Body of pancreas (tissue), 4 donors: ENCODE measurements at regions not wholly inside any gene's neighbourhood (a gene's known extent, or its start where the extent isn't known, plus 50 kb on each side); places are given as distances from the start of the nearest gene placed in this dataset.
"Not testable (repeated sequence)": the region's sequence is repeated elsewhere in the genome, so short reads cannot be mapped to it uniquely, and the experiment has no call there.

Experiments
- ATAC-seq: fragments of 150-250 bp; one replicate; pipeline ENCODE4 v1.9.1; 2016
- DNase-seq, 4 donors: peaks; one replicate each; pipeline ENCODE4 v3.0.0-alpha.2; 2019
- H3K27ac ChIP-seq, 4 donors: fragments of 200-600 bp; sonication (generic); 1 replicate in 3 of 4; 2 replicates in 1 of 4; pipeline versions ENCODE4 v1.5.1 to v1.6.1; 2016 to 2019; ENCODE audit warnings: mild to moderate bottlenecking in 1 of 4, mixed read lengths in 1 of 4, moderate library complexity in 1 of 4
- H3K27me3 ChIP-seq, 2 donors: fragments of 200-600 bp; sonication (generic); one replicate each; pipeline ENCODE4 v1.6.0; 2016; ENCODE audit warnings: mild to moderate bottlenecking in 1 of 2
- H3K36me3 ChIP-seq, 2 donors: fragments of 200-600 bp; sonication (generic); replicated peaks in 1 of 2; 2 replicates each; pipeline ENCODE4 v1.5.1; 2016; ENCODE audit warnings: low read depth in 2 of 2; ENCODE audit not compliant: insufficient read depth in 1 of 2
- H3K4me1 ChIP-seq: fragments of 200-600 bp; sonication (generic); one replicate; pipeline ENCODE4 v1.6.0; 2016
- H3K4me3 ChIP-seq, 2 donors: fragments of 200-600 bp; sonication (generic); 1 replicate in 1 of 2; 2 replicates in 1 of 2; pipeline ENCODE4 v1.5.1; 2016 to 2019
- H3K9me3 ChIP-seq, 3 donors: fragments of 200-600 bp; sonication (generic); 1 replicate in 2 of 3; 2 replicates in 1 of 3; pipeline ENCODE4 v1.5.1; 2016
- POLR2A ChIP-seq, 3 donors: fragments of 450-650 bp; IDR thresholded peaks; one replicate each; pipeline ENCODE4 v1.6.1; 2016; ENCODE audit warnings: antibody characterized with exemption in 3 of 3, mild to moderate bottlenecking in 2 of 3
- WGBS, 2 donors: methylation state at CpG; one replicate each; pipeline ENCODE4 v1.1.5; 2017; 5-methylcytosine and 5-hydroxymethylcytosine counted together
- intact Hi-C: fragments of 100-400 bp; cut with DNase I; formaldehyde crosslinking; loops from one replicate; pipeline ENCODE4 v1.15.1; 2023
- TF ChIP-seq, protein P1 (sequence below), 7 experiments: fragments of 450-650 bp in 4 of 7; fragments of 200-600 bp in 3 of 7; sonication (generic) in 3 of 7; IDR thresholded peaks; one replicate each; pipeline ENCODE4 v1.5.1; 2016 to 2019; ENCODE audit warnings: antibody characterized with exemption in 7 of 7

DNA sequence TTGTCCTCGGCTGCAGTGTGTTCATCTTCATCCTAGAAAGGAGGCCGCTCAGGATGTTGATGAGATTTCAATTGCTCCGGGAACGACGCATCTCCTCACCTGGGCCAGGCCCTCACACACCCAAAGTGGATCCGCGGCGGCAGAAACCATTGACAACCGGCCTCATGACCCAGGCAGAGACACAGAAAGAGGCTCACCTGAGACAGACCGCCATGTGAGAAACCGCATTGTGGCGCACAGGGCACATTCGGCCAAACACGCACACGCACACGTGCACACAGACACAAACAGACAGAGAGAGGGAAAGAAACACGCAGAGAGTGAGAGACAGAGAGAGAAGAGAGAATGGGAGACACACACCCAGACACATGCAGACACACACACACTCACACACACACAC lies 3879.3 kb downstream of the SRGAP2C start:
- not testable (repeated sequence) for DNase-seq

GRCh38 chr1:125064481-125064880 lies 3879.7 kb downstream of the SRGAP2C start:
- ATAC-seq (no peak), DNase-seq (no peak)
- WGBS, 2 donors, result 69 to 74% methylated on average over 9 to 19 of the region's 21 CpGs
- no peak overlapping the region for H3K27ac ChIP-seq
- no peaks in the 10 kb centered on the region for H3K36me3 ChIP-seq
- H3K4me3 ChIP-seq, result no peak overlapping the region
- intact Hi-C loops, result no loop called here
- TF ChIP-seq POLR2A (IDR thresholded peaks at IDR 0.05), result no peak
- TF ChIP-seq, protein P1, sequence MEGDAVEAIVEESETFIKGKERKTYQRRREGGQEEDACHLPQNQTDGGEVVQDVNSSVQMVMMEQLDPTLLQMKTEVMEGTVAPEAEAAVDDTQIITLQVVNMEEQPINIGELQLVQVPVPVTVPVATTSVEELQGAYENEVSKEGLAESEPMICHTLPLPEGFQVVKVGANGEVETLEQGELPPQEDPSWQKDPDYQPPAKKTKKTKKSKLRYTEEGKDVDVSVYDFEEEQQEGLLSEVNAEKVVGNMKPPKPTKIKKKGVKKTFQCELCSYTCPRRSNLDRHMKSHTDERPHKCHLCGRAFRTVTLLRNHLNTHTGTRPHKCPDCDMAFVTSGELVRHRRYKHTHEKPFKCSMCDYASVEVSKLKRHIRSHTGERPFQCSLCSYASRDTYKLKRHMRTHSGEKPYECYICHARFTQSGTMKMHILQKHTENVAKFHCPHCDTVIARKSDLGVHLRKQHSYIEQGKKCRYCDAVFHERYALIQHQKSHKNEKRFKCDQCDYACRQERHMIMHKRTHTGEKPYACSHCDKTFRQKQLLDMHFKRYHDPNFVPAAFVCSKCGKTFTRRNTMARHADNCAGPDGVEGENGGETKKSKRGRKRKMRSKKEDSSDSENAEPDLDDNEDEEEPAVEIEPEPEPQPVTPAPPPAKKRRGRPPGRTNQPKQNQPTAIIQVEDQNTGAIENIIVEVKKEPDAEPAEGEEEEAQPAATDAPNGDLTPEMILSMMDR (IDR thresholded peaks at IDR 0.05), result no peak
- H3K27me3 ChIP-seq, result no peaks in the 10 kb centered on the region
- H3K9me3 ChIP-seq, result peaks cover 0 to 18% (median 0%) of the 10 kb centered on the region in 3 donors
- no peaks in the 10 kb centered on the region for H3K4me1 ChIP-seq

More for the DNA sequence above, 3879.3 kb downstream of the SRGAP2C start:
- H3K4me1 ChIP-seq, H3K36me3 ChIP-seq, ATAC-seq, H3K27ac ChIP-seq, H3K27me3 ChIP-seq, intact Hi-C loops, H3K4me3 ChIP-seq: not testable (repeated sequence)
- H3K9me3 ChIP-seq, result peaks cover 0 to 14% (median 0%) of the 10 kb centered on the region in 3 donors
- 83 to 84% methylated on average over 9 to 10 of the region's 17 CpGs for WGBS, 2 donors

DNA sequence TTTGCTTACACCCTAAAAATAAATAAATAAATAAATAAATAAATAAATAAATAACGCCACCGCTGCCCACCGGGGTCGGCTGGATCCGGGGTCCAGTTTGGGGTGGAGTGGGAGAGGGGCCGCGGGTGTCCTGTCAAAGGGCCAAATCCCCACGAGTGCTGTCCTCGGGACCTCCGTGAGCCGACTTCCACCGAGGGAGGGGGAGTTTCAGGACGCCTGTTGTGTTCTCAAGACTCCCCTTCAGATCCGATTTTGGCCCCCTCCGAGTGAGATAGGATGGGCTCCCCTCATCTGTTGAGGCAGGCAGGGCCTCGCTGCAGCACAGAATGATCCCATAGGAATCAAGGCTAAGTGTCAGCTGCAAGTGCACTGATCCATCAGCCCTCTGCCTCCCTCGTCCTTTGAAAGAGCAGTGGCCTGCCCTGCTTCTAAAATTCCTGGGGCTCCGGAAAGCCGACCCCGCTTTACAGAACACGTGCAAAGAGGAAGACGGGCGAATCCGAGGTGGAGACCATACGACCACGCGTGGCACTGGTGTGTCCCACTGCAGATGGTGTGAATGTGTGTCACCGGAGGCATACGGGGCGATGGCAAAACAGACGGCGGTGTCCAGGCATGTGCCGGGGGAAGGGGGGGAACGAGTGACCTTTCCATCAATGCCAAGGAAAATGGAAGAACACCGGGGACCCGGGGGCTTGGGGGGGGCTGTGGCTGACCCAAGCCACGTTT lies 3880.5 kb downstream of the SRGAP2C start:
- TF ChIP-seq, protein P1 (IDR thresholded peaks at IDR 0.05), result no peak
- no peak for TF ChIP-seq POLR2A (IDR thresholded peaks at IDR 0.05)
- DNase-seq (no peak), ATAC-seq (no peak)
- 76 to 81% methylated on average over 37 of the region's 37 CpGs for WGBS, 2 donors
- Histone ChIP-seq H3K4me1 (no peaks in the 10 kb centered on the region), H3K36me3 (no peaks in the 10 kb centered on the region), H3K4me3 (no peak overlapping the region), H3K9me3 (peaks cover 0 to 25% (median 0%) of the 10 kb centered on the region in 3 donors), H3K27me3 (no peaks in the 10 kb centered on the region), H3K27ac (no peak overlapping the region)
- intact Hi-C loops, result no loop called here

DNA sequence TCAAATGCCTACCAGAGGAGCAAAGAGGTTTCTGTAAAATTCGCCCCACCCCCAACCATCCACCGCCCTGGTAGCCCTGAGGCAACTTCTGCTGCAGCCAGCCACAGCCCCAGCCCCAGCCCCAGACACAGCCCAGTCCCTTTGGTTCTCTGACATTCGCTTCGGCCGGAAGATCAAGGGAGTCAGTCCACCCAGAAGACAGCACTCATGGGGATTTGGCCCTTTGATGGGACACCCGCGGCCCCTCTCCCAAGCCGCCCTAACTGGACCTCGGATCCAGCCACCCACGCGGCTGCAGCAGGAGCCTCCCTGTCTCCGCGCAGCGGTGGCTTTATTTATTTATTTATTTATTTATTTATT lies 3881.0 kb downstream of the SRGAP2C start:
- Histone ChIP-seq H3K27me3 (no peaks in the 10 kb centered on the region), H3K36me3 (no peaks in the 10 kb centered on the region), H3K27ac (no peak overlapping the region), H3K4me3 (no peak overlapping the region), H3K4me1 (no peaks in the 10 kb centered on the region), H3K9me3 (peaks cover 0 to 25% (median 0%) of the 10 kb centered on the region in 3 donors)
- TF ChIP-seq, protein P1 (IDR thresholded peaks at IDR 0.05), result no peak
- no peak for TF ChIP-seq POLR2A (IDR thresholded peaks at IDR 0.05)
- DNase-seq, result no peak
- intact Hi-C loops, result no loop called here
- WGBS, 2 donors, result 70 to 78% methylated on average over 14 of the region's 14 CpGs
- ATAC-seq, result no peak

DNA sequence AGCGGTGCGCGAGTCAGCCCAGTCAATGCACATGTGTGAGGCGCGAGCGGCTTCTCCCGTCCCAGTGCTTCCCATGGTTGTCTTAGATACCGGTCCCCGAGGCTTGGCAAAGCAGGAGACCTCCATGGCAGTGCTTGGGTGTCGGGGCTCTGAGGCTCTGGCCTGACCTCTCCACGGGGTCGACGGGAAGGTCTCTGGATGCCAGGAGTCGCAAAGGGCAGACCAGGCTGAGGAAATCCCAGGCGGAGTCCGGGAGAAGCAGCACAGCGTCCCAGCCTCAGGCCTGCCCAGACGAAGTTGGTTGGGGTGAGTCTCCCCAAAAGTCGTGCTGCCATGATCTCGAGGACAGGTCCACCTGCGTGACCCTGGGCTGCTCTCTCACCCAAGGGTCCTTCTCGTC lies 3881.6 kb downstream of the SRGAP2C start:
- no peak overlapping the region for H3K4me3 ChIP-seq
- TF ChIP-seq, protein P1 (IDR thresholded peaks at IDR 0.05), result no peak
- no peak for TF ChIP-seq POLR2A (IDR thresholded peaks at IDR 0.05)
- intact Hi-C loops, result no loop called here
- no peaks in the 10 kb centered on the region for H3K27me3 ChIP-seq
- no peak for ATAC-seq
- WGBS, 2 donors, result 79 to 95% methylated on average over 4 to 22 of the region's 22 CpGs
- DNase-seq, result no peak
- peaks cover 0 to 25% (median 0%) of the 10 kb centered on the region in 3 donors for H3K9me3 ChIP-seq
- no peaks in the 10 kb centered on the region for H3K4me1 ChIP-seq
- no peak overlapping the region for H3K27ac ChIP-seq
- no peaks in the 10 kb centered on the region for H3K36me3 ChIP-seq

- H3K36me3 ChIP-seq, H3K4me3 ChIP-seq, H3K27me3 ChIP-seq, H3K27ac ChIP-seq, ATAC-seq, intact Hi-C loops, H3K4me1 ChIP-seq, DNase-seq: not testable (repeated sequence)
- H3K9me3 ChIP-seq, result peaks cover 0 to 25% (median 0%) of the 10 kb centered on the region in 3 donors
- WGBS, 2 donors, result 62 to 87% methylated on average over 3 to 9 of the region's 13 CpGs
Observed at GRCh38 chr1:125066849-125067248, 3882.1 kb downstream of the SRGAP2C start.
